Erythroblast (primary cell): ENCODE measurements at regions not wholly inside any gene's neighbourhood (a gene's known extent, or its start where the extent isn't known, plus 50 kb on each side); places are given as distances from the start of the nearest gene placed in this dataset.

Experiments used
- GATA1 ChIP-seq: IDR thresholded peaks from 2 replicates; pipeline ENCODE4 v1.6.1; 2011; ENCODE audit warnings: low read depth, mild to moderate bottlenecking, control low read depth, low read length, moderate library complexity
- POLR2A ChIP-seq: IDR thresholded peaks from 2 replicates; pipeline ENCODE4 v1.6.1; 2011; ENCODE audit warnings: mild to moderate bottlenecking, low read length

GRCh38 chr6:168915855-168916254 lies 337.8 kb downstream of the THBS2 start:
- no peak for TF ChIP-seq POLR2A
- TF ChIP-seq GATA1: no peak
